ENCODE measurements at regions not wholly inside any gene's neighbourhood (a gene's known extent, or its start where the extent isn't known, plus 50 kb on each side); places are given as distances from the start of the nearest gene placed in this dataset.

GRCh38 chrX:107556967-107557366 is 71.3 kb upstream of the PRPS1 start:
- intact Hi-C loops (cut with DNase I), result no loop called here
- DNase-seq (ENCODE audit: low spot score) (no peak), ATAC-seq (no peak)

GRCh38 chrX:107559506-107559905 is 68.8 kb upstream of the PRPS1 start:
- intact Hi-C loops (cut with DNase I), result no loop called here
- DNase-seq (ENCODE audit: low spot score), result no peak

GRCh38 chrX:107560041-107560440 is 68.3 kb upstream of the PRPS1 start:
- no peak for ATAC-seq
- intact Hi-C loops (cut with DNase I), result no loop called here
- DNase-seq (ENCODE audit: low spot score), result no peak

More at GRCh38 chrX:107559506-107559905, 68.8 kb upstream of the PRPS1 start:
- no peak for ATAC-seq

- no peak for ATAC-seq
- intact Hi-C loops (cut with DNase I), result no loop called here
These were observed 67.3 kb upstream of the PRPS1 start for GRCh38 chrX:107560980-107561379.

GRCh38 chrX:107561468-107562215 is 66.7 kb upstream of the PRPS1 start:
- ATAC-seq (no peak), DNase-seq (ENCODE audit: low spot score) (no peak)
- intact Hi-C loops (cut with DNase I), result no loop called here

More at GRCh38 chrX:107560980-107561379, 67.3 kb upstream of the PRPS1 start:
- no peak for DNase-seq (ENCODE audit: low spot score)

- no peak for ATAC-seq
- DNase-seq (ENCODE audit: low spot score), result no peak
- intact Hi-C loops (cut with DNase I), result no loop called here
These were observed 65.8 kb upstream of the PRPS1 start for GRCh38 chrX:107562482-107562881.

- DNase-seq (ENCODE audit: low spot score), result no peak
These were observed 64.5 kb upstream of the PRPS1 start for GRCh38 chrX:107563824-107564223.

GRCh38 chrX:107565015-107565414 is 63.3 kb upstream of the PRPS1 start:
- no peak for ATAC-seq

More at GRCh38 chrX:107563824-107564223, 64.5 kb upstream of the PRPS1 start:
- no peak for ATAC-seq
- intact Hi-C loops (cut with DNase I), result no loop called here

GRCh38 chrX:107565931-107566603 is 62.2 kb upstream of the PRPS1 start:
- ATAC-seq, result no peak
- intact Hi-C loops (cut with DNase I), result no loop called here
- no peak for DNase-seq (ENCODE audit: low spot score)

More at GRCh38 chrX:107565015-107565414, 63.3 kb upstream of the PRPS1 start:
- no peak for DNase-seq (ENCODE audit: low spot score)
- intact Hi-C loops (cut with DNase I), result no loop called here

GRCh38 chrX:107566604-107567262 is 61.6 kb upstream of the PRPS1 start:
- intact Hi-C loops (cut with DNase I), result no loop called here
- no peak for ATAC-seq
- DNase-seq (ENCODE audit: low spot score), result no peak

GRCh38 chrX:107567370-107567769 is 60.9 kb upstream of the PRPS1 start:
- ATAC-seq (no peak), DNase-seq (ENCODE audit: low spot score) (no peak)
- intact Hi-C loops (cut with DNase I), result no loop called here

- DNase-seq (ENCODE audit: low spot score) (no peak), ATAC-seq (no peak)
- intact Hi-C loops (cut with DNase I), result no loop called here
These were observed 56.9 kb upstream of the PRPS1 start for GRCh38 chrX:107571296-107571998.

GRCh38 chrX:107573016-107573415 is 55.3 kb upstream of the PRPS1 start:
- ATAC-seq, result no peak

GRCh38 chrX:107574054-107574683 is 54.1 kb upstream of the PRPS1 start:
- DNase-seq (ENCODE audit: low spot score) (no peak), ATAC-seq (no peak)
- intact Hi-C loops (cut with DNase I), result no loop called here

More at GRCh38 chrX:107573016-107573415, 55.3 kb upstream of the PRPS1 start:
- intact Hi-C loops (cut with DNase I), result no loop called here
- no peak for DNase-seq (ENCODE audit: low spot score)

- no peak for ATAC-seq
- intact Hi-C loops (cut with DNase I), result no loop called here
- no peak for DNase-seq (ENCODE audit: low spot score)
These were observed 53.6 kb upstream of the PRPS1 start for GRCh38 chrX:107574711-107575110.

- no peak for DNase-seq (ENCODE audit: low spot score)
- no peak for ATAC-seq
- intact Hi-C loops (cut with DNase I), result no loop called here
These were observed 51.9 kb upstream of the PRPS1 start for GRCh38 chrX:107576392-107576791.

- DNase-seq (ENCODE audit: low spot score) (no peak), ATAC-seq (no peak)
- intact Hi-C loops (cut with DNase I), result no loop called here
These were observed 51.5 kb upstream of the PRPS1 start for GRCh38 chrX:107576841-107577240.

- DNase-seq (ENCODE audit: low spot score) (no peak), ATAC-seq (no peak)
- intact Hi-C loops (cut with DNase I), result no loop called here
These were observed 50.4 kb upstream of the PRPS1 start for GRCh38 chrX:107577933-107578332.

Data from sciatic nerve (tissue), 2 donors.